ENCODE measurements at regions not wholly inside any gene's neighbourhood (a gene's known extent, or its start where the extent isn't known, plus 50 kb on each side); places are given as distances from the start of the nearest gene placed in this dataset.

DNA sequence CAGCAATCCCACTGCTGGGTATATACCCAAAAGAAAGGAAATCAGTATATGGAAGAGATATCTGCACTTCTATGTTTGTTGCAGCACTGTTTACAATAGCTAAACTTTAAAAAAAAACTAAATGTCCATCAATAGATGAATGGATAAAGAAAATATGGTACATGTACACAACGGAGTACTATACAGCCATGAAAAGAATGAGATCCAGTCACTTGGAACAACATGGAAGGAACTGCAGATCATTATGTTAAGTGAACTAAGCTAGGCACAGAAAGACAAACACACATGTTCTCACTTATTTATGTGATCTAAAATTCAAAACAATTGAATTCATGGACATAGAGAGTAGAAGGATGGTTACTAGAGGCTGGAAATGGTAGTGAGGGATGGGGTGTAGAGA is 400.7 kb downstream of the ZNF674 start:
- TF ChIP-seq CTCF (IDR thresholded peaks at IDR 0.05; ENCODE audit: borderline replicate concordance, extremely low read depth, low read length, poor library complexity, severe bottlenecking) (no peak), EZH2 (IDR thresholded peaks at IDR 0.05; ENCODE audit: borderline replicate concordance, low read depth, low read length, severe bottlenecking) (no peak)
